ENCODE measurements at regions not wholly inside any gene's neighbourhood (a gene's known extent, or its start where the extent isn't known, plus 50 kb on each side); places are given as distances from the start of the nearest gene placed in this dataset.

- Histone ChIP-seq H3K4me3 (no peak overlapping the region), H2AFZ (no peak overlapping the region), H3K27me3 (ENCODE audit: insufficient read depth) (no peaks in the 10 kb centered on the region), H3K4me2 (no peak overlapping the region), H3K36me3 (ENCODE audit: insufficient read depth) (no peaks in the 10 kb centered on the region), H3K79me2 (replicated peaks; ENCODE audit: insufficient read depth) (no peaks in the 10 kb centered on the region), H3K9me2 (ENCODE audit: insufficient read depth) (peaks cover 11% of the 10 kb centered on the region), H3K27ac (ENCODE audit: low read depth) (no peak overlapping the region), H3F3A (replicated peaks; ENCODE audit: low read depth) (no peaks in the 10 kb centered on the region), H3K4me1 (ENCODE audit: insufficient read depth) (0 out of 2 replicates have a peak, but pooled peaks cover 5% of the 10 kb centered on the region), H4K20me1 (replicated peaks; ENCODE audit: insufficient read depth) (no peaks in the 10 kb centered on the region; the same call in 1 of the 2 replicates)
- H3K27ac Mint-ChIP-seq: no peak overlapping the region
- H3K4me3 Mint-ChIP-seq: no peak overlapping the region
- H3K4me1 Mint-ChIP-seq: no peaks in the 10 kb centered on the region
- H3K9me3 Mint-ChIP-seq: no peaks in the 10 kb centered on the region; the same call in 2 of the 3 replicates
- no peak for TF ChIP-seq EZH2 (IDR thresholded peaks at IDR 0.05; ENCODE audit: low read depth, unreplicated experiment)
- no peak for TF ChIP-seq NANOG (IDR thresholded peaks at IDR 0.05; ENCODE audit: borderline replicate concordance)
- TF ChIP-seq POLR2AphosphoS5 (IDR thresholded peaks at IDR 0.05; ENCODE audit: low read depth): no peak
- no peak for TF ChIP-seq CREB1 (CRISPR knock-in tag; IDR thresholded peaks at IDR 0.05; ENCODE audit: low read depth)
- TF ChIP-seq ZNF114 (CRISPR knock-in tag; IDR thresholded peaks at IDR 0.05): no peak
- TF ChIP-seq STAT1 (IDR thresholded peaks at IDR 0.05; ENCODE audit: unreplicated experiment): no peak
- TF ChIP-seq ETS1 (IDR thresholded peaks at IDR 0.05): no peak
- TF ChIP-seq ZNF331 (CRISPR knock-in tag; IDR thresholded peaks at IDR 0.05; ENCODE audit: low read depth): no peak
- TF ChIP-seq JUNB (IDR thresholded peaks at IDR 0.05; ENCODE audit: unreplicated experiment): no peak
- TF ChIP-seq CTCF (conservative IDR thresholded peaks at IDR 0.05; ENCODE audit: low read depth in 2 of 2): no peak
- TF ChIP-seq, protein P1, sequence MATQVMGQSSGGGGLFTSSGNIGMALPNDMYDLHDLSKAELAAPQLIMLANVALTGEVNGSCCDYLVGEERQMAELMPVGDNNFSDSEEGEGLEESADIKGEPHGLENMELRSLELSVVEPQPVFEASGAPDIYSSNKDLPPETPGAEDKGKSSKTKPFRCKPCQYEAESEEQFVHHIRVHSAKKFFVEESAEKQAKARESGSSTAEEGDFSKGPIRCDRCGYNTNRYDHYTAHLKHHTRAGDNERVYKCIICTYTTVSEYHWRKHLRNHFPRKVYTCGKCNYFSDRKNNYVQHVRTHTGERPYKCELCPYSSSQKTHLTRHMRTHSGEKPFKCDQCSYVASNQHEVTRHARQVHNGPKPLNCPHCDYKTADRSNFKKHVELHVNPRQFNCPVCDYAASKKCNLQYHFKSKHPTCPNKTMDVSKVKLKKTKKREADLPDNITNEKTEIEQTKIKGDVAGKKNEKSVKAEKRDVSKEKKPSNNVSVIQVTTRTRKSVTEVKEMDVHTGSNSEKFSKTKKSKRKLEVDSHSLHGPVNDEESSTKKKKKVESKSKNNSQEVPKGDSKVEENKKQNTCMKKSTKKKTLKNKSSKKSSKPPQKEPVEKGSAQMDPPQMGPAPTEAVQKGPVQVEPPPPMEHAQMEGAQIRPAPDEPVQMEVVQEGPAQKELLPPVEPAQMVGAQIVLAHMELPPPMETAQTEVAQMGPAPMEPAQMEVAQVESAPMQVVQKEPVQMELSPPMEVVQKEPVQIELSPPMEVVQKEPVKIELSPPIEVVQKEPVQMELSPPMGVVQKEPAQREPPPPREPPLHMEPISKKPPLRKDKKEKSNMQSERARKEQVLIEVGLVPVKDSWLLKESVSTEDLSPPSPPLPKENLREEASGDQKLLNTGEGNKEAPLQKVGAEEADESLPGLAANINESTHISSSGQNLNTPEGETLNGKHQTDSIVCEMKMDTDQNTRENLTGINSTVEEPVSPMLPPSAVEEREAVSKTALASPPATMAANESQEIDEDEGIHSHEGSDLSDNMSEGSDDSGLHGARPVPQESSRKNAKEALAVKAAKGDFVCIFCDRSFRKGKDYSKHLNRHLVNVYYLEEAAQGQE (IDR thresholded peaks at IDR 0.05; ENCODE audit: unreplicated experiment): no peak
- no peak for TF ChIP-seq EZH2phosphoT487 (IDR thresholded peaks at IDR 0.05; ENCODE audit: unreplicated experiment)
- TF ChIP-seq, protein P2, sequence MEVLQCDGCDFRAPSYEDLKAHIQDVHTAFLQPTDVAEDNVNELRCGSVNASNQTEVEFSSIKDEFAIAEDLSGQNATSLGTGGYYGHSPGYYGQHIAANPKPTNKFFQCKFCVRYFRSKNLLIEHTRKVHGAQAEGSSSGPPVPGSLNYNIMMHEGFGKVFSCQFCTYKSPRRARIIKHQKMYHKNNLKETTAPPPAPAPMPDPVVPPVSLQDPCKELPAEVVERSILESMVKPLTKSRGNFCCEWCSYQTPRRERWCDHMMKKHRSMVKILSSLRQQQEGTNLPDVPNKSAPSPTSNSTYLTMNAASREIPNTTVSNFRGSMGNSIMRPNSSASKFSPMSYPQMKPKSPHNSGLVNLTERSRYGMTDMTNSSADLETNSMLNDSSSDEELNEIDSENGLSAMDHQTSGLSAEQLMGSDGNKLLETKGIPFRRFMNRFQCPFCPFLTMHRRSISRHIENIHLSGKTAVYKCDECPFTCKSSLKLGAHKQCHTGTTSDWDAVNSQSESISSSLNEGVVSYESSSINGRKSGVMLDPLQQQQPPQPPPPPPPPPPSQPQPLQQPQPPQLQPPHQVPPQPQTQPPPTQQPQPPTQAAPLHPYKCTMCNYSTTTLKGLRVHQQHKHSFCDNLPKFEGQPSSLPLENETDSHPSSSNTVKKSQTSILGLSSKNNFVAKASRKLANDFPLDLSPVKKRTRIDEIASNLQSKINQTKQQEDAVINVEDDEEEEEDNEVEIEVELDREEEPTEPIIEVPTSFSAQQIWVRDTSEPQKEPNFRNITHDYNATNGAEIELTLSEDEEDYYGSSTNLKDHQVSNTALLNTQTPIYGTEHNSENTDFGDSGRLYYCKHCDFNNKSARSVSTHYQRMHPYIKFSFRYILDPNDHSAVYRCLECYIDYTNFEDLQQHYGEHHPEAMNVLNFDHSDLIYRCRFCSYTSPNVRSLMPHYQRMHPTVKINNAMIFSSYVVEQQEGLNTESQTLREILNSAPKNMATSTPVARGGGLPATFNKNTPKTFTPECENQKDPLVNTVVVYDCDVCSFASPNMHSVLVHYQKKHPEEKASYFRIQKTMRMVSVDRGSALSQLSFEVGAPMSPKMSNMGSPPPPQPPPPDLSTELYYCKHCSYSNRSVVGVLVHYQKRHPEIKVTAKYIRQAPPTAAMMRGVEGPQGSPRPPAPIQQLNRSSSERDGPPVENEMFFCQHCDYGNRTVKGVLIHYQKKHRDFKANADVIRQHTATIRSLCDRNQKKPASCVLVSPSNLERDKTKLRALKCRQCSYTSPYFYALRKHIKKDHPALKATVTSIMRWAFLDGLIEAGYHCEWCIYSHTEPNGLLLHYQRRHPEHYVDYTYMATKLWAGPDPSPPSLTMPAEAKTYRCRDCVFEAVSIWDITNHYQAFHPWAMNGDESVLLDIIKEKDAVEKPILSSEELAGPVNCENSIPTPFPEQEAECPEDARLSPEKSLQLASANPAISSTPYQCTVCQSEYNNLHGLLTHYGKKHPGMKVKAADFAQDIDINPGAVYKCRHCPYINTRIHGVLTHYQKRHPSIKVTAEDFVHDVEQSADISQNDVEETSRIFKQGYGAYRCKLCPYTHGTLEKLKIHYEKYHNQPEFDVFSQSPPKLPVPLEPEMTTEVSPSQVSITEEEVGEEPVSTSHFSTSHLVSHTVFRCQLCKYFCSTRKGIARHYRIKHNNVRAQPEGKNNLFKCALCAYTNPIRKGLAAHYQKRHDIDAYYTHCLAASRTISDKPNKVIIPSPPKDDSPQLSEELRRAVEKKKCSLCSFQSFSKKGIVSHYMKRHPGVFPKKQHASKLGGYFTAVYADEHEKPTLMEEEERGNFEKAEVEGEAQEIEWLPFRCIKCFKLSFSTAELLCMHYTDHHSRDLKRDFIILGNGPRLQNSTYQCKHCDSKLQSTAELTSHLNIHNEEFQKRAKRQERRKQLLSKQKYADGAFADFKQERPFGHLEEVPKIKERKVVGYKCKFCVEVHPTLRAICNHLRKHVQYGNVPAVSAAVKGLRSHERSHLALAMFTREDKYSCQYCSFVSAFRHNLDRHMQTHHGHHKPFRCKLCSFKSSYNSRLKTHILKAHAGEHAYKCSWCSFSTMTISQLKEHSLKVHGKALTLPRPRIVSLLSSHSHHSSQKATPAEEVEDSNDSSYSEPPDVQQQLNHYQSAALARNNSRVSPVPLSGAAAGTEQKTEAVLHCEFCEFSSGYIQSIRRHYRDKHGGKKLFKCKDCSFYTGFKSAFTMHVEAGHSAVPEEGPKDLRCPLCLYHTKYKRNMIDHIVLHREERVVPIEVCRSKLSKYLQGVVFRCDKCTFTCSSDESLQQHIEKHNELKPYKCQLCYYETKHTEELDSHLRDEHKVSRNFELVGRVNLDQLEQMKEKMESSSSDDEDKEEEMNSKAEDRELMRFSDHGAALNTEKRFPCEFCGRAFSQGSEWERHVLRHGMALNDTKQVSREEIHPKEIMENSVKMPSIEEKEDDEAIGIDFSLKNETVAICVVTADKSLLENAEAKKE (CRISPR knock-in tag; IDR thresholded peaks at IDR 0.05): no peak
- no peaks in the 10 kb centered on the region for H3K27me3 Mint-ChIP-seq (ENCODE audit: insufficient read depth, low read depth, poor library complexity)
- H3K36me3 Mint-ChIP-seq (ENCODE audit: low read depth): no peaks in the 10 kb centered on the region
- ATAC-seq (no peak), DNase-seq (ENCODE audit: low spot score) (no peak)
Observed at GRCh38 chr2:52936029-52936428, 831.6 kb upstream of the CHAC2 start.

Measured in GM23338 (cell line).